HG03520 (cell line): ENCODE measurements at regions not wholly inside any gene's neighbourhood (a gene's known extent, or its start where the extent isn't known, plus 50 kb on each side); places are given as distances from the start of the nearest gene placed in this dataset.

Source experiments
- ATAC-seq: cut with Tn5 transposase; IDR thresholded peaks from one replicate; pipeline ENCODE4 v1.9.1; 2021; ENCODE audit warnings: mild to moderate bottlenecking, moderate library complexity; ENCODE audit not compliant: unreplicated experiment

GRCh38 chr2:492178-492577 lies 185.0 kb downstream of the TMEM18 start:
- ATAC-seq = no peak

DNA sequence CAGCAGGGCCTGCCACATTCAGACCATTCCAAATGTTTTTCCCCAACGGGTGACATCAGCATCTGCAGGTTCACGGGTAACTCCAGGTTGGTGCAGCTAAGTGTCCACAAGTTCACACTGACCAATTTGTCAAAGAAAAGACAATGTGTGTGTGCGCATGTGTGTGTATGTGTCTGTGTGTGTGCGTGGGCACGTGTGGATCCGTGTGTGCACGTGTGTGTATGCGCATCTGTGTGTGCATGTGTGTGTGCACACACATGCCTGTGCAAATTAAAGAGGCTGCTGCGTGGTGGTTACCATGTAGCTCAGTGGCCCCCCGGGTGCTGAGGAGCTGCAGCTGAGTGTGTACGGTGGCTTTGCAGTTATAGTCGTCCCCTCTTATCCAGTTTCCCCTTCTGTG lies 187.4 kb downstream of the TMEM18 start:
- ATAC-seq = no peak

DNA sequence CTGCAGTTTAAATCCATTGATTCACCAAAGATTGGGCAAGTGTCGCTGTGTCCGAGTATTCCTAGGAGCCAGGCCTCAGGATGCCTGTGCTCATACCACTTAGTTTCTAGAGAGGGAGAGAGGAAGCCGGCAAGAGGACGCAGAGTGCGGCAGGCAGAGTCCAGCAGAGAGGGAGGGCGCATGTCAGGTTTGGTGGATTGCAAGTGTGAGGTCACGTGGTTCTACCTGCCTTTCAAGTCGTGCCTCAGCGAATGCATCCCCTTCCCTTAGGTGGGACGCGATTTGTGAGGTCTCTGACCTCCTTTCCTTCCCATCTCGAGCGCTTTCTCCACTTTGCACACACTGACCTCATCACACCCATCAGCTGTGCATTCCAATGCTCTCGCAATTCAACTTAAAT lies 188.1 kb downstream of the TMEM18 start:
- ATAC-seq = no peak

GRCh38 chr2:487186-488079 lies 189.8 kb downstream of the TMEM18 start:
- ATAC-seq = no peak

GRCh38 chr2:486371-486770 lies 190.8 kb downstream of the TMEM18 start:
- no peak for ATAC-seq

DNA sequence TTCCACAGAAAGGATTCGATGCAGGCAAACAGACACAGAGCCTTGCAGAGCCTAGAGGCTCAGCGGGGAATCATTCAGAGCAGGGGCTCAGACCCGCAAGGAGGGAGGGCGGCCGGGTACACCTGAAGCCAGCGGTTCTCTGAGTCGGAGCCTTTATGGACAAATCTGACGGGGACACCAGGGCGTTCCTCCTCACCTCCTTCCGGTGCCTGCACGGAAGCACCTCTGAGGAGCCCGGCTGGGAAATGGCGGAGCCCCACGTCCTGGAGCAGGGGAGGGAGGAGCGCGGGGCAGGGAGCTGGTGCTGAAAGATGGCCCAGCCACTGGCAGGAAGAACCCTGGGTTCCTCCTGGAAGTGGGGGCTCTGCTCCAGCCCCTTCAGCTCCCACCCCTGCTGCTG lies 193.5 kb upstream of the ALKAL2 start:
- no peak for ATAC-seq

DNA sequence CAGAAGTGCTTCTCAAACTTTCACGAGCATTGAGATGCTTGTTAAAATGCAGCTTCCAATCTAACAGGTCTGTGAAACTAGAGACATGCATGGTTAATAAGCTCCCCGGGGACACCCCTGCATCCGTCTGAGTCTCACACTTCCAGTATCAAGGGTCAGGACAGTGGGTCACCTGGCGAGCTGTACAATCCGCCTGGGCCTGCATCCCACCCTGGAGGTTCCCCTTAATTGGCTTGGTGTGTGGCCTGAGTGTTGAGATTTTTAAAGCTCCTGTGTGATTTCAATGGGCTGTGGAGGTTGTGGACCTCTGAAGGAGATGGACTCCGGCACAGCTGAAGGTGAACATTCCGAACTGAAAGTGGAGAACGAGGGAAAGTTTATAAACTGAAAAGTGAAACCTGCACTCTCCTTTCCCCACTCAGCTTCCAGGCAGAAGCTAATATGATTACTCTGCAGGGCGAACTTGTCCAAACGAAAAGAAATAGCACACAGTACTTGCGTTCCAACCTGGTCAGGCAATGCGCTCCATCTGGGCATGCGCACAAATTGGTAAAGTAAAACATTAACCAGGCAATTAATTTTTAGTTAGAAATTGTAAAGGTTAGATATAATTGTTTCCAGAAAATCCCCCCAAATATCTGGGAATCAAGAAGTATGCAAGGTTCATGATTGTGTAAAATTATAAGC lies 191.7 kb upstream of the ALKAL2 start:
- ATAC-seq = no peak

DNA sequence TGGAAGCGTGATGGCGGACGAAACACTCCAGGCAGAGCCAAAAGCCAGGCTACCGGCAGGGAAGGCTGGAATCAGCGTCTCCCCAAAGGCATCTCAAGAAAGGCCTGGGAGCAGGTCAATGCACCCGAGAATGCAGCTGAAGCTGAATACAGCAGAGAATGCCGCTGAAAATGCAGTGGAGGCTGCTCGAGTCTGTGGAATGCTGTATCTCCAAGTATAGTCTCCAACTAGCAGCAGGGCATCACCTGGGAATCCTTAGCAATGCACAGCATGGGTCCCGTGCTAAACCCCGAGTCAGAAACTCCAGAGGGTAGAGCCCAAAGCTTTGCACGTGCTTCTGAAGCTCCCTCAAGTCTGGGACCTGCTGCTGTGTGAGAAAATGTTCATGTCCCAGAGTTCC lies 191.1 kb upstream of the ALKAL2 start:
- no peak for ATAC-seq

GRCh38 chr2:471560-471959 lies 183.7 kb upstream of the ALKAL2 start:
- ATAC-seq = no peak

- ATAC-seq = no peak
Measured at GRCh38 chr2:469514-469913, 181.6 kb upstream of the ALKAL2 start.

GRCh38 chr2:468648-469336 lies 180.9 kb upstream of the ALKAL2 start:
- ATAC-seq = no peak

GRCh38 chr2:467892-468647 lies 180.2 kb upstream of the ALKAL2 start:
- no peak for ATAC-seq

DNA sequence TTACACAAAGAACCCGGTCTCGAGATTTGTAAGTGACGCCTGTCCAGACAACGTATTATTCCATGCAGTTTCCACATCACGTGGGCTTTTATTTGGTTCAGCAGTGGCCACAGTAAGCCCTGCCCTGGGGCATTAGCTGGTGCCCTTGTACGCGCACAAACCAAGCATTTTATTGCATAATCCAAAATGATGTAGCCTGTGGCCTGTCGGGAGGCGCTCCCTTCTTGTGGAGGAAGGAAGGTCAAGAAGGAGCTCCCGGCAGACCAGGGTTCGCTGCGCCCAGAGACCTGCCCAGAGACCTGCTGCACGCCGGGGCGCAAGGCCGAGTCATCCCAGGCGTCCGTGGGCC lies 179.6 kb upstream of the ALKAL2 start:
- ATAC-seq = no peak

DNA sequence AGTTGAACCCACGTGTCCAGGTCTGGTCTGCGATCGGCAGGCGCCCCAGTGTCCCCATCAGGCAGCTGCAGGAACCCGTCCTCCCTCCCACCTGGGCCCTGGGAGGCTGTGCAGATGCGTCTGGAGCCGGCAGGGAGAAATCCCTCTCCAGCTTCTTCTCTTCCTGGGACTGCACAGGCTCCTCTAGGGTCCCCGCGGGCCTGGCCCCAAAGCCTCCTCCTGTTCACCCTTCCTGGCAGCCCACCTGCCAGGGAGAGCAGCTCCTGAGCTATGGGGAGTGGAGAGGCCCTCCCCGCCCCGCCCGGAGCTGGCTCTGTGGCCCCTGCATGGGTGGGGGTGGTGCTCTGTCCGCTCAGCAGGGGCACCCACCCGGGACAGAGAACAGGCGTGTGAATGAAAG lies 179.2 kb upstream of the ALKAL2 start:
- ATAC-seq = no peak

GRCh38 chr2:464562-465309 lies 176.8 kb upstream of the ALKAL2 start:
- no peak for ATAC-seq

- peak; percentile 73 for ATAC-seq
Measured at GRCh38 chr2:460861-461260, 173.0 kb upstream of the ALKAL2 start.

GRCh38 chr2:459931-460330 lies 172.0 kb upstream of the ALKAL2 start:
- ATAC-seq = no peak

DNA sequence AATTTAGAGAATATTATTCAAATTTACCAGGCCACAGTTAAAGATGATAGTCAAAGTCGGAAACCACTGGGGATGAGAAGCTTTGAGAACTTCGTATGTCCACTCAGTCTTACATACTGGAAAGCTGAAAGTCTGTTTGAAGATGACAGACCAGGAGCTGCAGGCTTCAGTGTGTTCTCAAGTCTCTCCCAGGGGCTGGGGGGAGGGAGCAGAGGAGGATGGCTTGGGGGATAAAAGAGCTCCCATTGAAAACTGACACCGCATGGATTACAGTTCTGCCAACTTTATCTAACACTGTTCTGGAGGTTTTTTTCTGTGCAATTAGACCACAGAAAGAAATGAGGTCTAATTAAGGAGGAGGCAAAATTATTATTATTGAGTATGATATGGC lies 170.5 kb upstream of the ALKAL2 start:
- no peak for ATAC-seq

GRCh38 chr2:457792-458424 lies 170.0 kb upstream of the ALKAL2 start:
- ATAC-seq = no peak

DNA sequence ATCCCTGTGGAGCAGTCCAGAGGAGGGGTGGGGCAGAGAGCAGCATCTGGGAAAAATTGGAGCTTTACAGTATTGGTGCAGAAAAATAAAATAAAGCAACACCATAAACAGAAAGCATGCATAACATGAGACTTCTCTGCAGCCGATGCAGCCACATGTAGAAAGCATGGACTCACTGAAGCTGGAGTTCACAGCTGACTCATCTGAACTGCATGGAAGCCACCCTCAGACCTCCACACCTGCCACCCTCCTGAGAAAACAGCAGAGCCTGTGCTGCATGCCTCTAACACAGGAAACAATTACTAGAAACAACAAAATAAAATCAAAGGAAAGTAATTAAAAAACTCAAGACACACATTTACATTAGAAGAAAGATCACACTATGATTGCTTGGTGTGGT lies 169.4 kb upstream of the ALKAL2 start:
- no peak for ATAC-seq
